NCI-H82 (cell line): ENCODE measurements at regions not wholly inside any gene's neighbourhood (a gene's known extent, or its start where the extent isn't known, plus 50 kb on each side); places are given as distances from the start of the nearest gene placed in this dataset.

ENCODE experiments used
- DNase-seq: peaks from one replicate; lab custom pipeline; 2025; lab: John Stamatoyannopoulos, UW

- no peak for DNase-seq
Measured at GRCh38 chr4:153076861-153077260, 127.4 kb upstream of the TRIM2 start.

GRCh38 chr4:153079857-153080391 is 124.3 kb upstream of the TRIM2 start:
- DNase-seq = no peak

GRCh38 chr4:153081006-153081580 is 123.2 kb upstream of the TRIM2 start:
- no peak for DNase-seq

- no peak for DNase-seq
Measured at GRCh38 chr4:153081693-153082092, 122.5 kb upstream of the TRIM2 start.

GRCh38 chr4:153082322-153083301 is 121.6 kb upstream of the TRIM2 start:
- no peak for DNase-seq

GRCh38 chr4:153083447-153083947 is 120.7 kb upstream of the TRIM2 start:
- peak; percentile 88 for DNase-seq

GRCh38 chr4:153084224-153084979 is 119.8 kb upstream of the TRIM2 start:
- DNase-seq = no peak

- peak; percentile 66 for DNase-seq
Measured at GRCh38 chr4:153084980-153085630, 119.1 kb upstream of the TRIM2 start.

GRCh38 chr4:153087671-153088194 is 116.5 kb upstream of the TRIM2 start:
- no peak for DNase-seq

GRCh38 chr4:153089742-153090141 is 114.5 kb upstream of the TRIM2 start:
- no peak for DNase-seq

GRCh38 chr4:153090181-153090580 is 114.1 kb upstream of the TRIM2 start:
- no peak for DNase-seq

GRCh38 chr4:153090670-153091385 is 113.4 kb upstream of the TRIM2 start:
- DNase-seq = no peak

- DNase-seq = no peak
Measured at GRCh38 chr4:153093396-153093795, 110.8 kb upstream of the TRIM2 start.

GRCh38 chr4:153093802-153094201 is 110.4 kb upstream of the TRIM2 start:
- no peak for DNase-seq

- no peak for DNase-seq
Measured at GRCh38 chr4:153094435-153094834, 109.8 kb upstream of the TRIM2 start.

GRCh38 chr4:153095448-153096204 is 108.6 kb upstream of the TRIM2 start:
- no peak for DNase-seq

GRCh38 chr4:153096344-153096743 is 107.9 kb upstream of the TRIM2 start:
- no peak for DNase-seq

- no peak for DNase-seq
Measured at GRCh38 chr4:153098427-153098826, 105.8 kb upstream of the TRIM2 start.

GRCh38 chr4:153099391-153100140 is 104.7 kb upstream of the TRIM2 start:
- DNase-seq = no peak
